Neural cell (in vitro differentiated cells): ENCODE measurements at regions not wholly inside any gene's neighbourhood (a gene's known extent, or its start where the extent isn't known, plus 50 kb on each side); places are given as distances from the start of the nearest gene placed in this dataset.

Experiments
- CTCF ChIP-seq: fragments of 450-650 bp; IDR thresholded peaks from 2 replicates; pipeline ENCODE4 v1.5.1; 2014; ENCODE audit warnings: antibody characterized with exemption, mild to moderate bottlenecking, moderate library complexity; ENCODE audit not compliant: poor library complexity, severe bottlenecking
- EP300 ChIP-seq: fragments of 450-650 bp; conservative IDR thresholded peaks from 2 replicates; pipeline ENCODE4 v1.6.1; 2014; ENCODE audit warnings: antibody characterized with exemption, mild to moderate bottlenecking, moderate library complexity; ENCODE audit not compliant: poor library complexity, severe bottlenecking
- EZH2 ChIP-seq: fragments of 200-600, 300-800 bp; shearing (Covaris generic), sonication (generic); IDR thresholded peaks from 2 replicates; pipeline ENCODE4 v1.6.1; 2014; ENCODE audit warnings: antibody characterized with exemption, low read length, borderline replicate concordance, mild to moderate bottlenecking; ENCODE audit not compliant: insufficient read depth, poor library complexity, severe bottlenecking
- MXI1 ChIP-seq: fragments of 450-650 bp; conservative IDR thresholded peaks from 2 replicates; pipeline ENCODE4 v1.6.1; 2014; ENCODE audit warnings: antibody characterized with exemption, mild to moderate bottlenecking; ENCODE audit not compliant: poor library complexity, severe bottlenecking
- POLR2AphosphoS5 ChIP-seq: IDR thresholded peaks from 2 replicates; pipeline ENCODE4 v1.6.1; 2012
- RAD21 ChIP-seq: fragments of 450-650 bp; conservative IDR thresholded peaks from 2 replicates; pipeline ENCODE4 v1.6.1; 2014; ENCODE audit warnings: antibody characterized with exemption, mild to moderate bottlenecking, moderate library complexity
- TAF1 ChIP-seq: IDR thresholded peaks from 2 replicates; pipeline ENCODE4 v1.6.1; 2012; ENCODE audit warnings: low read depth

GRCh38 chr5:3931976-3932375 lies 336.3 kb downstream of the IRX1 start:
- TF ChIP-seq CTCF (no peak), TAF1 (no peak), EP300 (no peak), EZH2 (no peak), RAD21 (no peak), MXI1 (no peak), POLR2AphosphoS5 (no peak)
